Brain microvascular endothelial cell (primary cell): ENCODE measurements at regions not wholly inside any gene's neighbourhood (a gene's known extent, or its start where the extent isn't known, plus 50 kb on each side); places are given as distances from the start of the nearest gene placed in this dataset.

Source experiments
- DNase-seq: peaks from one replicate; pipeline ENCODE4 v3.0.0-alpha.2; 2020
- H3K27ac ChIP-seq: fragments of 250-450 bp; sonication (Bioruptor Pico); 2 replicates; pipeline ENCODE4 v1.5.1; 2020; ENCODE audit warnings: mild to moderate bottlenecking, moderate library complexity
- H3K27me3 ChIP-seq: fragments of 250-450 bp; sonication (Bioruptor Pico); replicated peaks from 2 replicates; pipeline ENCODE4 v1.5.1; 2020; ENCODE audit warnings: mild to moderate bottlenecking
- H3K36me3 ChIP-seq: fragments of 250-450 bp; sonication (Bioruptor Pico); replicated peaks from 2 replicates; pipeline ENCODE4 v1.5.1; 2020; ENCODE audit warnings: mild to moderate bottlenecking
- H3K4me3 ChIP-seq: 2 replicates; pipeline ENCODE4 v1.5.1; 2011; ENCODE audit warnings: low read depth, mild to moderate bottlenecking, control low read depth, low read length, moderate library complexity
- in situ Hi-C: cut with HindIII; loops from 2 replicates; pipeline ENCODE4 v1.10.0; 2017; ENCODE audit warnings: low sequenced_read_pairs, low pct_ligation_motif_present
- TF ChIP-seq, protein P1 (sequence below): IDR thresholded peaks from 2 replicates; pipeline ENCODE4 v1.5.1; 2011; ENCODE audit warnings: low read depth, mild to moderate bottlenecking, moderate library complexity, low read length, control low read depth, inconsistent platforms; ENCODE audit errors: missing control alignments

DNA sequence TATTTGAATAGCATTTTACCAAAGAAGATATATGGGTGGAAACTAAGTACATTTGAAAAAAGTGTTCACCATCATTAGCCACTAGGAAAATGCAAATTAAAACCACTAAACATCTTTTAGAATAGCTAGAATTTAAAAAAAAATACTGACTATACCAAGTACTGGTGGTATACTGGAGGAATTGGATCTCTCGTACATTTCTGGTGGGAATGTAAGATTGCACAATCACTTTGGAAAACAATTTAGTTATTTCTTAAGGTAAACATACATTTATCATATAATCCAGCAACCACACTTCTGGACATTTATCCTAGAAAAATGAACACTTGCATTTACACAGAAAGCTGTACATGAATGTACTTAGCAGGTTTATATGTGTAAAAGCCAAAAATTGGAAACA, 303.5 kb downstream of the MID1IP1 start:
- Histone ChIP-seq H3K27ac (no peak overlapping the region), H3K27me3 (no peaks in the 10 kb centered on the region), H3K36me3 (no peaks in the 10 kb centered on the region), H3K4me3 (no peak overlapping the region)
- in situ Hi-C loops, result no loop called here
- TF ChIP-seq, protein P1, sequence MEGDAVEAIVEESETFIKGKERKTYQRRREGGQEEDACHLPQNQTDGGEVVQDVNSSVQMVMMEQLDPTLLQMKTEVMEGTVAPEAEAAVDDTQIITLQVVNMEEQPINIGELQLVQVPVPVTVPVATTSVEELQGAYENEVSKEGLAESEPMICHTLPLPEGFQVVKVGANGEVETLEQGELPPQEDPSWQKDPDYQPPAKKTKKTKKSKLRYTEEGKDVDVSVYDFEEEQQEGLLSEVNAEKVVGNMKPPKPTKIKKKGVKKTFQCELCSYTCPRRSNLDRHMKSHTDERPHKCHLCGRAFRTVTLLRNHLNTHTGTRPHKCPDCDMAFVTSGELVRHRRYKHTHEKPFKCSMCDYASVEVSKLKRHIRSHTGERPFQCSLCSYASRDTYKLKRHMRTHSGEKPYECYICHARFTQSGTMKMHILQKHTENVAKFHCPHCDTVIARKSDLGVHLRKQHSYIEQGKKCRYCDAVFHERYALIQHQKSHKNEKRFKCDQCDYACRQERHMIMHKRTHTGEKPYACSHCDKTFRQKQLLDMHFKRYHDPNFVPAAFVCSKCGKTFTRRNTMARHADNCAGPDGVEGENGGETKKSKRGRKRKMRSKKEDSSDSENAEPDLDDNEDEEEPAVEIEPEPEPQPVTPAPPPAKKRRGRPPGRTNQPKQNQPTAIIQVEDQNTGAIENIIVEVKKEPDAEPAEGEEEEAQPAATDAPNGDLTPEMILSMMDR, result no peak
- no peak for DNase-seq

DNA sequence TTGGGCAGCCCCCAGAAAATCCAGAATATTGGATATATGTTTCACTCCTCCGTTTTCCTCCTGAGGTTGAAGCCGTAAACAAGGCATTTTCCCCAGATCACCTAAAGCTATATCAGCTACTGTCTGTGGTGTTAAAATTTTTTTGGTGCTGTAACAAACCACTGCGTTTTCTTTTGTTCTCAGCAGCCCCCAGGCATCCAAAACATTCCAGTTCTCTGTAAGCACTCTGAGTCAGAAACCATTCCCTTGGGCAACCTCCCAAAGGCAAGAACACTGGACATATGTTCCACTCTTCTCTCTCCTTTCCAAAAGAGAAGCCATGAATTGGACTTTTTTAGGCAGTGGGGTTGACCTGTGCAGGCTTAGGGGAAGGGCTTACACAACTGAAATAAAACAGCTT, 310.9 kb downstream of the MID1IP1 start:
- Histone ChIP-seq H3K27ac (no peak overlapping the region), H3K36me3 (no peaks in the 10 kb centered on the region), H3K27me3 (no peaks in the 10 kb centered on the region), H3K4me3 (no peak overlapping the region)
- TF ChIP-seq, protein P1, result no peak
- in situ Hi-C loops, result no loop called here
- no peak for DNase-seq

DNA sequence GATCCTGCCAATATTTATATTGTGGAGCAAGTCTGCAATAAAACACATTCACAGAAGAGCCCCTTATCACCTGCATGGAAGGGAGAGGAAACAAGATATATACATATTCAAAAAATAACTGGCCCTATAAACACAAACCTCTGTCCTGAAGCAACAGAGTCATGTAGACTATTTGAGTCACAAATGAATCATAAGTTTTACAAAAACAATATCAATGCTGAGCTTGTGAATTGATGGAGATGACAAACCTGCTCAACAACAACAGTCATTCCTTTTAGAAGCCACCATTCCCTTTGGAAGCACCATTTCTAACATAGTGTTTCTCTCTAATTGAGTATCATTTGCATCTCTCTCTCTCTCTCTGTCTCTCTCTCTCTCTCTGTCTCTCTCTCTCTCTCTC, 313.9 kb downstream of the MID1IP1 start:
- TF ChIP-seq, protein P1, result no peak
- no peak overlapping the region for H3K4me3 ChIP-seq
- no peaks in the 10 kb centered on the region for H3K36me3 ChIP-seq
- in situ Hi-C loops, result no loop called here
- H3K27ac ChIP-seq, result no peak overlapping the region
- no peaks in the 10 kb centered on the region for H3K27me3 ChIP-seq
- DNase-seq, result no peak

DNA sequence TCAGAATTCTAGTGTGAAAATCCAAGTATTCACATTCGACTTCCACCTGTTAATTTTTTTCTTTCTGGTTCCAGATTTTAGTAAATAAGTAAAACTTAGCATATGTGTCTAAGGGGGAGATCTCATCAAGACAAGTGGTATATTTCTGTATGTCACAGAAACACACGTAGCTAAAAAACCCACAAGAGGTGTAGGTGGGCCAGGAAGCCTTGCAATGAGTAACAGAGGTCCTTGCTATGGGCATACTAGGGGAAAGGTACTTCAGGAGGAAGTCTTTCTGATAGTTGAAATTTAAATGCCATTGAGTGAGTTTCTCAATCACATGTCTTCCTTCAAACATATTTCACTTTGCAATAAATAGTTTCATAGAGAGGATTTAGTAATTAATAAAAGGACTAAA, 315.8 kb downstream of the MID1IP1 start:
- H3K4me3 ChIP-seq, result no peak overlapping the region
- H3K27me3 ChIP-seq, result no peaks in the 10 kb centered on the region
- in situ Hi-C loops, result no loop called here
- H3K36me3 ChIP-seq, result no peaks in the 10 kb centered on the region
- no peak for DNase-seq
- no peak overlapping the region for H3K27ac ChIP-seq
- TF ChIP-seq, protein P1, result no peak

DNA sequence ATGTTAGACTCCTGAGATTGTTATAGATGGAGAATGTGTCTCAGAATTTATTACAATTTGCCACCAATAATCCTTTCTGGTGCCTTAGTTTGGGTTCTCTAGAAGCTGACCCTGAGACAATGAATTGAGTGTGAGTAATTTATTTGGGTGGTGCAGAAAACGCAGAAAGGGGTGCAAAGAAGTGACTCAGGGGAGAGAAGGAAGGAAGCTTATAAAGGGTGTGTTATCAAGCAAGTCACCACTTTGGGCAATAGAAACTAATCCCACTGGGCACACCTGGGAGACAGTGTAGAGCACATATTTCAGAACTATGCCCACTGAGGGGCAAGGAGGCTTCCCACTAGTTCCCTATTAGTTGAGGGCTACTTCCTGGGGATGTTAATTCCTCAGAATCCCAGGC, 320.6 kb downstream of the MID1IP1 start:
- in situ Hi-C loops, result no loop called here
- H3K27ac ChIP-seq, result no peak overlapping the region
- TF ChIP-seq, protein P1, result no peak

DNA sequence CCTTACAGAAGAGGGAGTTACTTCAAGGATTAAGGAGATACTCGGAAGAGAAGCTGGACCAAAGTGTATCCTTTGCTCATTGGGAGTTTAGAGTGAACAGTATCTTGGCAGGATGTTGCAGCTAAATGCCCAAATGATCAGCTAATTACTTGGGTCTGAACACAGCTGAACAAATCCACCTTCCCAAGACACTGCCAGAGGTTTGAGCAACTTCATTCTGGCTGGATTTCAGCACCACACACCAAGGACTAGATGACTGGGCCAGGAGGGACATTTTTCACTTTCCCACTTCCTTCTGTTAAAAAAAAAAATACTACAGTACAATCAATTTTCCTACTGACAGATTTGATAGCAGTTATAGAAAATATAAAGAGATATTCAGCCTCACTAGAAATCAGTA, 324.6 kb downstream of the MID1IP1 start:
- in situ Hi-C loops, result no loop called here
- H3K27me3 ChIP-seq, result no peaks in the 10 kb centered on the region
- H3K4me3 ChIP-seq, result no peak overlapping the region
- DNase-seq, result no peak
- TF ChIP-seq, protein P1, result no peak
- no peaks in the 10 kb centered on the region for H3K36me3 ChIP-seq
- H3K27ac ChIP-seq, result no peak overlapping the region

More for the DNA sequence above, 320.6 kb downstream of the MID1IP1 start:
- H3K27me3 ChIP-seq, result no peaks in the 10 kb centered on the region
- no peaks in the 10 kb centered on the region for H3K36me3 ChIP-seq
- DNase-seq, result no peak
- no peak overlapping the region for H3K4me3 ChIP-seq
